ENCODE measurements at regions not wholly inside any gene's neighbourhood (a gene's known extent, or its start where the extent isn't known, plus 50 kb on each side); places are given as distances from the start of the nearest gene placed in this dataset.

GRCh38 chr5:19001539-19001938, 986.5 kb downstream of the CDH18 start:
- no peak for TF ChIP-seq CTCF (IDR thresholded peaks at IDR 0.05; ENCODE audit: borderline replicate concordance, insufficient read depth, low read depth, low read length)
- H3K4me3 ChIP-seq (ENCODE audit: low read depth, low read length), result no peak overlapping the region

GRCh38 chr5:19002111-19002510, 985.9 kb downstream of the CDH18 start:
- H3K4me3 ChIP-seq (ENCODE audit: low read depth, low read length), result no peak overlapping the region
- TF ChIP-seq CTCF (IDR thresholded peaks at IDR 0.05; ENCODE audit: borderline replicate concordance, insufficient read depth, low read depth, low read length), result no peak

- no peak overlapping the region for H3K4me3 ChIP-seq (ENCODE audit: low read depth, low read length)
- no peak for TF ChIP-seq CTCF (IDR thresholded peaks at IDR 0.05; ENCODE audit: borderline replicate concordance, insufficient read depth, low read depth, low read length)
Observed at GRCh38 chr5:19018822-19019221, 969.2 kb downstream of the CDH18 start.

GRCh38 chr5:19031491-19031890, 956.5 kb downstream of the CDH18 start:
- no peak overlapping the region for H3K4me3 ChIP-seq (ENCODE audit: low read depth, low read length)
- TF ChIP-seq CTCF (IDR thresholded peaks at IDR 0.05; ENCODE audit: borderline replicate concordance, insufficient read depth, low read depth, low read length), result no peak

- no peak for TF ChIP-seq CTCF (IDR thresholded peaks at IDR 0.05; ENCODE audit: borderline replicate concordance, insufficient read depth, low read depth, low read length)
- no peak overlapping the region for H3K4me3 ChIP-seq (ENCODE audit: low read depth, low read length)
Observed at GRCh38 chr5:19035816-19036215, 952.2 kb downstream of the CDH18 start.

GRCh38 chr5:19042106-19042505, 945.9 kb downstream of the CDH18 start:
- no peak for TF ChIP-seq CTCF (IDR thresholded peaks at IDR 0.05; ENCODE audit: borderline replicate concordance, insufficient read depth, low read depth, low read length)

GRCh38 chr5:19044311-19044710, 943.7 kb downstream of the CDH18 start:
- no peak for TF ChIP-seq CTCF (IDR thresholded peaks at IDR 0.05; ENCODE audit: borderline replicate concordance, insufficient read depth, low read depth, low read length)
- no peak overlapping the region for H3K4me3 ChIP-seq (ENCODE audit: low read depth, low read length)

More at GRCh38 chr5:19042106-19042505, 945.9 kb downstream of the CDH18 start:
- no peak overlapping the region for H3K4me3 ChIP-seq (ENCODE audit: low read depth, low read length)

Measured in GM12875 (cell line).